ENCODE measurements at regions not wholly inside any gene's neighbourhood (a gene's known extent, or its start where the extent isn't known, plus 50 kb on each side); places are given as distances from the start of the nearest gene placed in this dataset.

DNA sequence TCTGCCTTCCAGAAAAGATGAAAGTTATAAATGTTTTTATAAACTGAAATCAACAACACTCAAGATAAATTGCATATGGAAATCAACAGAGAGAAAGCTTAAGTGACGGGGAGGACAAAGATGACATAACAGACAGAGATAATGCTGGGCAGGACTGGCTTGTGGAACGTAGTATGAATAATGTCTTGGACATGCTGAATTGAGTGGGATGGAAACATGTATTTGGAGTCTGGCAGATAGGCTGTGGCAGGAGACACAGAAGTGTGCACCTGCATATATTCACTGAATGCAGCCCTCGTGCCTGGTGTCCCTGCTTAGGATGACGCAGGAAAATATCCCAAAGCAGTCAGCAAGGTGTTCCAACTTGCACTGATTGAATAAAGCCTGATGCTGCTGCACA lies 318.2 kb downstream of the CBLN2 start:
- Mint-ChIP-seq H3K27ac (no peak overlapping the region), H3K27me3 (ENCODE audit: low read depth) (no peaks in the 10 kb centered on the region)

DNA sequence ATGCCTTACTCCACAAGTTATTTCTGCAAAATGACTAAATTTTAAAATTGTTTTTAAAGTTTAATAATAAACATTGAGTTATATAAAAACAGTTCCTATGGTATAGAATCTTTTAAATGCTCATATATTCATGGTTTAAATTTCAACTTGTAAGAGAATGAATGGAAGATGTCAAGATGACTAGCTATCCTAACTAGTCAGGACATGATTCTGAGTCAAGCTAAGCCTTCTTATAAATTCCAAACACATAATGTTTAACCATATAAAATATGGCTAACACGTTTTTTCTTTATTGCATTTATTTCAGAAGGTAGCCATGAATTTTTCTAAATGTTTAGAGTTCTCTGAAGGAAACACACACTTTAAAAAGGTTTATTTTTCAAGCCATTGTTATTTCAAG lies 320.4 kb downstream of the CBLN2 start:
- Mint-ChIP-seq H3K9me3 (peaks cover 4% of the 10 kb centered on the region), H3K27me3 (ENCODE audit: low read depth) (no peaks in the 10 kb centered on the region), H3K36me3 (no peaks in the 10 kb centered on the region), H3K4me1 (no peaks in the 10 kb centered on the region), H3K27ac (no peak overlapping the region), H3K4me3 (no peak overlapping the region)
- no peak for DNase-seq (ENCODE audit: low spot score in 2 of 2, unreplicated experiment in 2 of 2)
- TF ChIP-seq, protein P1, sequence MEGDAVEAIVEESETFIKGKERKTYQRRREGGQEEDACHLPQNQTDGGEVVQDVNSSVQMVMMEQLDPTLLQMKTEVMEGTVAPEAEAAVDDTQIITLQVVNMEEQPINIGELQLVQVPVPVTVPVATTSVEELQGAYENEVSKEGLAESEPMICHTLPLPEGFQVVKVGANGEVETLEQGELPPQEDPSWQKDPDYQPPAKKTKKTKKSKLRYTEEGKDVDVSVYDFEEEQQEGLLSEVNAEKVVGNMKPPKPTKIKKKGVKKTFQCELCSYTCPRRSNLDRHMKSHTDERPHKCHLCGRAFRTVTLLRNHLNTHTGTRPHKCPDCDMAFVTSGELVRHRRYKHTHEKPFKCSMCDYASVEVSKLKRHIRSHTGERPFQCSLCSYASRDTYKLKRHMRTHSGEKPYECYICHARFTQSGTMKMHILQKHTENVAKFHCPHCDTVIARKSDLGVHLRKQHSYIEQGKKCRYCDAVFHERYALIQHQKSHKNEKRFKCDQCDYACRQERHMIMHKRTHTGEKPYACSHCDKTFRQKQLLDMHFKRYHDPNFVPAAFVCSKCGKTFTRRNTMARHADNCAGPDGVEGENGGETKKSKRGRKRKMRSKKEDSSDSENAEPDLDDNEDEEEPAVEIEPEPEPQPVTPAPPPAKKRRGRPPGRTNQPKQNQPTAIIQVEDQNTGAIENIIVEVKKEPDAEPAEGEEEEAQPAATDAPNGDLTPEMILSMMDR (IDR thresholded peaks at IDR 0.05; ENCODE audit: unreplicated experiment) = no peak

More for the DNA sequence above, 318.2 kb downstream of the CBLN2 start:
- TF ChIP-seq, protein P1 (IDR thresholded peaks at IDR 0.05; ENCODE audit: unreplicated experiment) = no peak
- no peak for DNase-seq (ENCODE audit: low spot score in 2 of 2, unreplicated experiment in 2 of 2)
- Mint-ChIP-seq H3K4me3 (no peak overlapping the region), H3K4me1 (no peaks in the 10 kb centered on the region), H3K9me3 (peaks cover 4% of the 10 kb centered on the region), H3K36me3 (no peaks in the 10 kb centered on the region)

DNA sequence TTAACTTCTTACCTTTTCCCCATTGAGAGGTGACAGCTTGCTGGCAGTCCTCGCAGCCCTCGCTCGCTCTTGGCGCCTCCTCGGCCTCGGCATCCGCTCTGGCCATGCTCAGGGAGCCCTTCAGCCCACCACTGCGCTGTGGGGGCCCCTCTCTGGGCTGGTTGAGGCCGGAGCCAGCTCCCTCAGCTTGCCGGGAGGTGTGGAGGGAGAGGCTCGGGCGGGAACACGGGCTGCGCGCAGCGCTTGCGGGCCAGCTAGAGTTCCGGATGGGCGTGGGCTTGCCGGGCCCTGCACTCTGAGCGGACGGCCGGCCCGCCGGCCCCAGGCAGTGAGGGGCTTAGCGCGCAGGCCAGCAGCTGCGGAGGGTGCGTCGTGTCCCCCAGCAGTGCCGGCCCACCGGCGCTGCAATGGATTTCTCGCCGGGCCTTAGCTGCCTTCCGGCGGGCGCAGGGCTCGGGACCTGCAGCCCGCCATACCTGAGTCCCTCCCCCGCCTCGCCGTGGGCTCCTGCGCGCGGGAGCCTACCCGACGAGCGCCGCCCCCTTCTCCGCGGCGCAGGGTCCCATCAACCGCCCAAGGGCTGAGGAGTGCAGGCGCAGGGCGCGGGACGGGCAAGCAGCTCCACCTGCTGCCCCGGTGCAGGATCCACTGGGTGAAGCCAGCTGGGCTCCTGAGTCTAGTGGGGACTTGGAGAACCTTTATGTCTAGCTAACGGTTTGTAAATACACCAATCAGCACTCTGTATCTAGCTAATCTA lies 335.0 kb downstream of the CBLN2 start:
- Mint-ChIP-seq H3K27ac (no peak overlapping the region), H3K36me3 (no peaks in the 10 kb centered on the region), H3K27me3 (ENCODE audit: low read depth) (peaks cover 2% of the 10 kb centered on the region), H3K4me1 (no peaks in the 10 kb centered on the region), H3K4me3 (no peak overlapping the region), H3K9me3 (no peaks in the 10 kb centered on the region)
- TF ChIP-seq, protein P1 (IDR thresholded peaks at IDR 0.05; ENCODE audit: unreplicated experiment) = no peak
- DNase-seq (ENCODE audit: low spot score in 2 of 2, unreplicated experiment in 2 of 2) = no peak

DNA sequence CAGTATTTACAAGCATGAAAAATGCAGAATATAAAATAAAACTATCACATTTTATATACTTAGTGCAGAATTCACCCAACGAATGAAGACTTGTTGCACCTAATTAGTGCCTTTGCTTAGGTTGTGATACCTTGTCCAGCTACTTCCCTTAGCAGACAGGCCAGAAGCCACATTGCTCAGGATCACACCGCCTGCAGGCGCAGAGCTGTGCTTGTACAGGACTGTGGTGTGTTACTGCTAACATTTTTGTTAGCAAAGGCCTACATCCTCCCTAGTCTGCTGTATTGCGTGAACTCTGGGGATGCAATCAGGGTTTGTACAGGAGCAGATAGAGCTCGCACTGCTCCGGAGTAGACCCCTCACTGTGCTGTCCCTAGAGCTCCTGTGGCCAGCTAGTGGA lies 336.9 kb downstream of the CBLN2 start:
- Mint-ChIP-seq H3K27ac (no peak overlapping the region), H3K4me3 (no peak overlapping the region), H3K36me3 (no peaks in the 10 kb centered on the region), H3K27me3 (ENCODE audit: low read depth) (peaks cover 2% of the 10 kb centered on the region), H3K9me3 (no peaks in the 10 kb centered on the region), H3K4me1 (no peaks in the 10 kb centered on the region)
- no peak for DNase-seq (ENCODE audit: low spot score in 2 of 2, unreplicated experiment in 2 of 2)
- TF ChIP-seq, protein P1 (IDR thresholded peaks at IDR 0.05; ENCODE audit: unreplicated experiment) = no peak

DNA sequence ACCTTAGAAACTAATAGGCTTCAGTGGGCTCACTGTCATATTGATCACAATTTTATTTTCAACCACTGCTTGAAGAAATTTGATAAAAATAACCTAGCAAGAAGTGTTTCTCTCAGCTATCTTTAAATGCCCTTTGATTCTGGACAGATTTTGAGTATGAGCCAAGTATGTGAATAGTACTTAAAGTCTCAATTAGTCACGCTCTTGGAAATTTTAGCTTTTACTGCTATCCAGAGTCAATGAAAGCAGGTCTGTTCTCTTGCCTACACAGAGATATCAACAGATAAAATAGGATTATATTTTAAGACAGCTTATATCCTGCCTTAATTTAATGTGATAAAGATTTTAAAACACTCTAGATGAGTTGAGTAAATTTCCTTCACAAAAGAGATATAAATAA lies 337.3 kb downstream of the CBLN2 start:
- Mint-ChIP-seq H3K27me3 (ENCODE audit: low read depth) (peaks cover 2% of the 10 kb centered on the region), H3K4me1 (no peaks in the 10 kb centered on the region), H3K9me3 (no peaks in the 10 kb centered on the region), H3K36me3 (no peaks in the 10 kb centered on the region), H3K27ac (no peak overlapping the region), H3K4me3 (no peak overlapping the region)
- TF ChIP-seq, protein P1 (IDR thresholded peaks at IDR 0.05; ENCODE audit: unreplicated experiment) = no peak
- no peak for DNase-seq (ENCODE audit: low spot score in 2 of 2, unreplicated experiment in 2 of 2)
